ENCODE measurements at regions not wholly inside any gene's neighbourhood (a gene's known extent, or its start where the extent isn't known, plus 50 kb on each side); places are given as distances from the start of the nearest gene placed in this dataset.

DNA sequence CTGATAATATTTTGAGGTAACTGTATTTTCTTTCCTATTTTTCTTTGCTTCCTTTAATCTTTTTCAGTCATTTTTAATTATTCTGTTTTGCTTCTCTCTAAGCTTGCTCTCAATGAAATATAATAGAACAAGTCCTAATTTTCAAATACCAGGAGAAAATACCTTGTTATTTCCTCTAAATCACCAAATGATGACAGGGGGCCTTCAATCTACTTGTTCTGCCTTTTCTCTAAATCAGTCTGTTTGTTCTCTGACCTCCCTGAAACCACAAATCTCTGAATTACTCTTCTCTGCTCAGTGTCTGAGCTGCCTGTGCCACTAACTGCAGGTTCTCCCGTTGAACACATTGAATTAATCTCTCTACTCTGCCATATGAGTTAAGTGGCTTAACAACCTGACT is 286.2 kb downstream of the C11orf87 start:
- no peak for TF ChIP-seq CTCF (IDR thresholded peaks at IDR 0.05 in 8 of 11, conservative IDR thresholded peaks at IDR 0.05 in 3 of 11)
- TF ChIP-seq POLR2A (IDR thresholded peaks at IDR 0.05): no peak

Measured in spleen (tissue), 7 donors.